MM.1S (cell line): ENCODE measurements at regions not wholly inside any gene's neighbourhood (a gene's known extent, or its start where the extent isn't known, plus 50 kb on each side); places are given as distances from the start of the nearest gene placed in this dataset.
A peak's percentile ranks its signal among the peaks of the same experiment; 100 is the strongest.

Experiments
- DNase-seq: peaks from one replicate; pipeline ENCODE4 v3.0.0-alpha.2; 2015
- H2AFZ ChIP-seq: fragments of 300-600 bp; sonication (generic); 2 replicates; pipeline ENCODE4 v1.6.0; 2016; ENCODE audit warnings: antibody characterized with exemption, low read length
- H3F3A ChIP-seq: fragments of 300-600 bp; sonication (generic); 2 replicates; pipeline ENCODE4 v1.6.1; 2016; ENCODE audit warnings: mild to moderate bottlenecking, antibody characterized with exemption, low read length, moderate library complexity, mixed read lengths; ENCODE audit not compliant: insufficient read depth
- H3K27ac ChIP-seq: fragments of 300-600 bp; sonication (generic); 2 replicates; pipeline ENCODE4 v1.5.1; 2016; ENCODE audit warnings: mild to moderate bottlenecking, low read length
- H3K27me3 ChIP-seq: fragments of 300-600 bp; sonication (generic); replicated peaks from 2 replicates; pipeline ENCODE4 v1.6.0; 2016; ENCODE audit warnings: low read length; ENCODE audit not compliant: insufficient read depth
- H3K36me3 ChIP-seq: fragments of 300-600 bp; sonication (generic); replicated peaks from 2 replicates; pipeline ENCODE4 v1.6.1; 2016; ENCODE audit warnings: mild to moderate bottlenecking, low read length, mixed read lengths; ENCODE audit not compliant: insufficient read depth
- H3K4me1 ChIP-seq: fragments of 300-600 bp; sonication (generic); 2 replicates; pipeline ENCODE4 v1.6.1; 2016; ENCODE audit warnings: low read length, mixed read lengths
- H3K4me2 ChIP-seq: fragments of 300-600 bp; sonication (generic); 2 replicates; pipeline ENCODE4 v1.6.0; 2016; ENCODE audit warnings: low read depth, low read length
- H3K4me3 ChIP-seq: fragments of 300-600 bp; sonication (generic); 2 replicates; pipeline ENCODE4 v1.5.1; 2016; ENCODE audit warnings: low read length, mixed read lengths
- H3K79me2 ChIP-seq: fragments of 300-600 bp; sonication (generic); 2 replicates; pipeline ENCODE4 v1.6.1; 2016; ENCODE audit warnings: mixed run types, low read length, mixed read lengths
- H3K9ac ChIP-seq: fragments of 300-600 bp; sonication (generic); 2 replicates; pipeline ENCODE4 v1.6.1; 2016; ENCODE audit warnings: low read length, mixed read lengths
- H3K9me2 ChIP-seq: fragments of 300-600 bp; sonication (generic); replicated peaks from 2 replicates; pipeline ENCODE4 v1.6.1; 2016; ENCODE audit warnings: mild to moderate bottlenecking, low read length, mixed read lengths; ENCODE audit not compliant: insufficient read depth
- H3K9me3 ChIP-seq: fragments of 300-600 bp; sonication (generic); replicated peaks from 2 replicates; pipeline ENCODE4 v1.6.1; 2016; ENCODE audit warnings: mild to moderate bottlenecking, low read length, mixed read lengths; ENCODE audit not compliant: insufficient read depth
- H4K20me1 ChIP-seq: fragments of 300-600 bp; sonication (generic); 2 replicates; pipeline ENCODE4 v1.6.1; 2016; ENCODE audit warnings: mild to moderate bottlenecking, low read length, moderate library complexity, mixed read lengths; ENCODE audit not compliant: insufficient read depth
- EZH2 ChIP-seq: fragments of 300-600 bp; sonication (generic); optimal IDR thresholded peaks from 2 replicates; pipeline ENCODE3; 2017; ENCODE audit warnings: low read depth, mild to moderate bottlenecking, antibody characterized with exemption, low read length, mixed read lengths
- EZH2phosphoT487 ChIP-seq: fragments of 300-600 bp; sonication (generic); IDR thresholded peaks from 2 replicates; pipeline ENCODE4 v1.6.1; 2018; ENCODE audit warnings: antibody characterized with exemption, low read length
- TF ChIP-seq, protein P1 (sequence below): fragments of 300-600 bp; sonication (generic); IDR thresholded peaks from 2 replicates; pipeline ENCODE4 v1.5.1; 2016; ENCODE audit warnings: antibody characterized with exemption, low read length, mixed read lengths

- no peaks in the 10 kb centered on the region for H3K27me3 ChIP-seq
- TF ChIP-seq, protein P1, sequence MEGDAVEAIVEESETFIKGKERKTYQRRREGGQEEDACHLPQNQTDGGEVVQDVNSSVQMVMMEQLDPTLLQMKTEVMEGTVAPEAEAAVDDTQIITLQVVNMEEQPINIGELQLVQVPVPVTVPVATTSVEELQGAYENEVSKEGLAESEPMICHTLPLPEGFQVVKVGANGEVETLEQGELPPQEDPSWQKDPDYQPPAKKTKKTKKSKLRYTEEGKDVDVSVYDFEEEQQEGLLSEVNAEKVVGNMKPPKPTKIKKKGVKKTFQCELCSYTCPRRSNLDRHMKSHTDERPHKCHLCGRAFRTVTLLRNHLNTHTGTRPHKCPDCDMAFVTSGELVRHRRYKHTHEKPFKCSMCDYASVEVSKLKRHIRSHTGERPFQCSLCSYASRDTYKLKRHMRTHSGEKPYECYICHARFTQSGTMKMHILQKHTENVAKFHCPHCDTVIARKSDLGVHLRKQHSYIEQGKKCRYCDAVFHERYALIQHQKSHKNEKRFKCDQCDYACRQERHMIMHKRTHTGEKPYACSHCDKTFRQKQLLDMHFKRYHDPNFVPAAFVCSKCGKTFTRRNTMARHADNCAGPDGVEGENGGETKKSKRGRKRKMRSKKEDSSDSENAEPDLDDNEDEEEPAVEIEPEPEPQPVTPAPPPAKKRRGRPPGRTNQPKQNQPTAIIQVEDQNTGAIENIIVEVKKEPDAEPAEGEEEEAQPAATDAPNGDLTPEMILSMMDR: no peak
- TF ChIP-seq EZH2phosphoT487 (no peak), EZH2 (no peak)
- no peak overlapping the region for H3K9ac ChIP-seq
- H4K20me1 ChIP-seq: no peaks in the 10 kb centered on the region
- peaks cover 16% of the 10 kb centered on the region; the same call in 1 of the 2 replicates for H3K4me1 ChIP-seq
- no peaks in the 10 kb centered on the region for H3K9me3 ChIP-seq
- DNase-seq: peak; percentile 17
- H3K9me2 ChIP-seq: no peaks in the 10 kb centered on the region
- peak overlapping the region; percentile 21; the same call in 1 of the 2 replicates for H3K27ac ChIP-seq
- no peaks in the 10 kb centered on the region for H3K79me2 ChIP-seq
- H3K4me3 ChIP-seq: no peak overlapping the region; the same call in 1 of the 2 replicates
- no peaks in the 10 kb centered on the region for H3K36me3 ChIP-seq
- H3K4me2 ChIP-seq: peak overlapping the region; percentile 41; the same call in 1 of the 2 replicates
- no peaks in the 10 kb centered on the region for H3F3A ChIP-seq
- H2AFZ ChIP-seq: peak overlapping the region; percentile 34; the same call in 1 of the 2 replicates
Observed at GRCh38 chr6:104159045-104159618, 700.6 kb downstream of the HACE1 start.

- Histone ChIP-seq H3K9me2 (no peaks in the 10 kb centered on the region), H3K36me3 (no peaks in the 10 kb centered on the region), H3K4me1 (no peaks in the 10 kb centered on the region), H3K4me2 (no peak overlapping the region), H3K27me3 (no peaks in the 10 kb centered on the region), H2AFZ (no peak overlapping the region), H3K4me3 (no peak overlapping the region), H3K9me3 (no peaks in the 10 kb centered on the region), H3K9ac (no peak overlapping the region), H3K79me2 (no peaks in the 10 kb centered on the region), H4K20me1 (no peaks in the 10 kb centered on the region), H3F3A (no peaks in the 10 kb centered on the region), H3K27ac (no peak overlapping the region)
- DNase-seq: no peak
- TF ChIP-seq, protein P1: no peak
- TF ChIP-seq EZH2 (no peak), EZH2phosphoT487 (no peak)
Observed at GRCh38 chr6:104143757-104144156, 716.0 kb downstream of the HACE1 start.

GRCh38 chr6:104134876-104135275 is 724.8 kb downstream of the HACE1 start:
- no peaks in the 10 kb centered on the region for H3F3A ChIP-seq
- no peaks in the 10 kb centered on the region for H3K27me3 ChIP-seq
- no peaks in the 10 kb centered on the region for H3K9me2 ChIP-seq
- TF ChIP-seq, protein P1: no peak
- no peak for TF ChIP-seq EZH2phosphoT487
- TF ChIP-seq EZH2: no peak
- no peak overlapping the region for H3K27ac ChIP-seq
- no peaks in the 10 kb centered on the region for H4K20me1 ChIP-seq
- no peaks in the 10 kb centered on the region for H3K79me2 ChIP-seq
- no peaks in the 10 kb centered on the region for H3K9me3 ChIP-seq
- H3K4me1 ChIP-seq: no peaks in the 10 kb centered on the region
- no peak overlapping the region for H2AFZ ChIP-seq
- no peak overlapping the region for H3K9ac ChIP-seq
- DNase-seq: no peak
- no peak overlapping the region for H3K4me3 ChIP-seq
- no peak overlapping the region for H3K4me2 ChIP-seq
- no peaks in the 10 kb centered on the region for H3K36me3 ChIP-seq
